LNCaP clone FGC (cell line): ENCODE measurements at regions not wholly inside any gene's neighbourhood (a gene's known extent, or its start where the extent isn't known, plus 50 kb on each side); places are given as distances from the start of the nearest gene placed in this dataset.
"Not testable (repeated sequence)": the region's sequence is repeated elsewhere in the genome, so short reads cannot be mapped to it uniquely, and the experiment has no call there.

Experiments used
- DNase-seq: peaks from one replicate; pipeline ENCODE4 v3.0.0-alpha.2; 2011; ENCODE audit warnings: low read depth
- H3K4me3 ChIP-seq: 2 replicates; pipeline ENCODE4 v1.5.1; 2011; ENCODE audit warnings: mild to moderate bottlenecking, low read depth, low read length, control low read depth
- CTCF ChIP-seq: IDR thresholded peaks from 2 replicates; pipeline ENCODE4 v1.5.1; 2012; ENCODE audit warnings: mild to moderate bottlenecking; ENCODE audit not compliant: control insufficient read depth, insufficient read depth; ENCODE audit errors: extremely low read depth

GRCh38 chr4:11970754-11971153, 542.1 kb upstream of the HS3ST1 start:
- no peak overlapping the region for H3K4me3 ChIP-seq
- DNase-seq: no peak
- TF ChIP-seq CTCF: no peak

- no peak for DNase-seq
- H3K4me3 ChIP-seq: no peak overlapping the region
- no peak for TF ChIP-seq CTCF
These were observed 538.1 kb upstream of the HS3ST1 start for GRCh38 chr4:11966782-11967181.

GRCh38 chr4:11954093-11954492, 525.4 kb upstream of the HS3ST1 start:
- TF ChIP-seq CTCF: peak; percentile 70
- peak; percentile 38 for DNase-seq
- no peak overlapping the region for H3K4me3 ChIP-seq

GRCh38 chr4:11949355-11949754, 520.7 kb upstream of the HS3ST1 start:
- H3K4me3 ChIP-seq: no peak overlapping the region
- DNase-seq: no peak
- no peak for TF ChIP-seq CTCF

GRCh38 chr4:11947629-11948028, 518.9 kb upstream of the HS3ST1 start:
- DNase-seq, H3K4me3 ChIP-seq: not testable (repeated sequence)

- no peak overlapping the region for H3K4me3 ChIP-seq
- no peak for DNase-seq
- no peak for TF ChIP-seq CTCF
These were observed 509.2 kb upstream of the HS3ST1 start for GRCh38 chr4:11937941-11938340.

GRCh38 chr4:11931266-11931820, 502.6 kb upstream of the HS3ST1 start:
- no peak for DNase-seq
- no peak for TF ChIP-seq CTCF
- no peak overlapping the region for H3K4me3 ChIP-seq

GRCh38 chr4:11929080-11929479, 500.4 kb upstream of the HS3ST1 start:
- no peak for TF ChIP-seq CTCF

More at GRCh38 chr4:11929080-11929479, 500.4 kb upstream of the HS3ST1 start:
- DNase-seq: no peak
- H3K4me3 ChIP-seq: no peak overlapping the region
